Hepatocyte (in vitro differentiated cells): ENCODE measurements at regions not wholly inside any gene's neighbourhood (a gene's known extent, or its start where the extent isn't known, plus 50 kb on each side); places are given as distances from the start of the nearest gene placed in this dataset.

Experiments used
- DNase-seq: peaks from one replicate; pipeline ENCODE4 v3.0.0-alpha.2; 2016; ENCODE audit warnings: low spot score
- H2AFZ ChIP-seq: fragments of 200-600 bp; sonication (generic); 2 replicates; pipeline ENCODE4 v1.6.0; 2016; ENCODE audit warnings: antibody characterized with exemption, mild to moderate bottlenecking
- H3K27ac ChIP-seq: fragments of 200-600 bp; sonication (generic); 2 replicates; pipeline ENCODE4 v1.5.1; 2016; ENCODE audit warnings: mild to moderate bottlenecking
- H3K27me3 ChIP-seq: fragments of 200-600 bp; sonication (generic); 2 replicates; pipeline ENCODE4 v1.6.1; 2016
- H3K36me3 ChIP-seq: fragments of 200-600 bp; sonication (generic); replicated peaks from 2 replicates; pipeline ENCODE4 v1.5.1; 2016; ENCODE audit warnings: low read depth; ENCODE audit not compliant: insufficient read depth
- H3K4me1 ChIP-seq: fragments of 200-600 bp; sonication (generic); 2 replicates; pipeline ENCODE4 v1.5.1; 2016; ENCODE audit warnings: mild to moderate bottlenecking, moderate library complexity; ENCODE audit not compliant: insufficient read depth
- H3K4me2 ChIP-seq: fragments of 200-600 bp; sonication (generic); 2 replicates; pipeline ENCODE4 v1.6.0; 2016
- H3K4me3 ChIP-seq: fragments of 200-600 bp; sonication (generic); 2 replicates; pipeline ENCODE4 v1.5.1; 2016; ENCODE audit warnings: mild to moderate bottlenecking
- H3K79me2 ChIP-seq: fragments of 200-600 bp; sonication (generic); 2 replicates; pipeline ENCODE4 v1.6.0; 2017; ENCODE audit warnings: mild to moderate bottlenecking
- H3K9me2 ChIP-seq: fragments of 200-600 bp; sonication (generic); replicated peaks from 2 replicates; pipeline ENCODE4 v1.6.0; 2017; ENCODE audit warnings: mild to moderate bottlenecking; ENCODE audit not compliant: insufficient read depth
- H3K9me3 ChIP-seq: fragments of 200-600 bp; sonication (generic); 2 replicates; pipeline ENCODE4 v1.5.1; 2016; ENCODE audit warnings: low read depth, mild to moderate bottlenecking
- H4K20me1 ChIP-seq: fragments of 200-600 bp; sonication (generic); 2 replicates; pipeline ENCODE4 v1.6.0; 2016; ENCODE audit warnings: mild to moderate bottlenecking; ENCODE audit not compliant: insufficient read depth, poor library complexity, severe bottlenecking
- CTCF ChIP-seq: fragments of 200-600 bp; sonication (generic); IDR thresholded peaks from 2 replicates; pipeline ENCODE4 v1.5.1; 2016; ENCODE audit warnings: antibody characterized with exemption, mild to moderate bottlenecking; ENCODE audit not compliant: poor library complexity
- EZH2 ChIP-seq: fragments of 200-600 bp; sonication (generic); IDR thresholded peaks from 2 replicates; pipeline ENCODE4 v1.6.1; 2016; ENCODE audit warnings: antibody characterized with exemption, mild to moderate bottlenecking, borderline replicate concordance
- EZH2phosphoT487 ChIP-seq: fragments of 200-600 bp; sonication (generic); IDR thresholded peaks from one replicate; pipeline ENCODE4 v1.6.1; 2018; ENCODE audit warnings: antibody characterized with exemption, mild to moderate bottlenecking, low read depth, moderate library complexity; ENCODE audit not compliant: unreplicated experiment, severe bottlenecking
- WGBS: methylation state at CpG from one replicate; pipeline ENCODE4 v1.1.6; 2016; ENCODE audit warnings: low lambda C conversion rate; ENCODE audit errors: missing lambda C conversion rate; 5-methylcytosine and 5-hydroxymethylcytosine counted together

GRCh38 chr3:139764069-139764905 is 86.5 kb upstream of the NMNAT3 start:
- Histone ChIP-seq H3K9me2 (no peaks in the 10 kb centered on the region), H4K20me1 (no peaks in the 10 kb centered on the region), H3K4me1 (no peaks in the 10 kb centered on the region), H3K27me3 (no peaks in the 10 kb centered on the region), H3K9me3 (no peaks in the 10 kb centered on the region), H3K36me3 (no peaks in the 10 kb centered on the region), H3K27ac (no peak overlapping the region), H3K79me2 (no peaks in the 10 kb centered on the region), H3K4me2 (no peak overlapping the region), H3K4me3 (no peak overlapping the region), H2AFZ (no peak overlapping the region)
- 75% methylated on average over 7 of the region's 7 CpGs for WGBS
- no peak for TF ChIP-seq EZH2
- TF ChIP-seq CTCF: no peak
- TF ChIP-seq EZH2phosphoT487: no peak
- DNase-seq: no peak

DNA sequence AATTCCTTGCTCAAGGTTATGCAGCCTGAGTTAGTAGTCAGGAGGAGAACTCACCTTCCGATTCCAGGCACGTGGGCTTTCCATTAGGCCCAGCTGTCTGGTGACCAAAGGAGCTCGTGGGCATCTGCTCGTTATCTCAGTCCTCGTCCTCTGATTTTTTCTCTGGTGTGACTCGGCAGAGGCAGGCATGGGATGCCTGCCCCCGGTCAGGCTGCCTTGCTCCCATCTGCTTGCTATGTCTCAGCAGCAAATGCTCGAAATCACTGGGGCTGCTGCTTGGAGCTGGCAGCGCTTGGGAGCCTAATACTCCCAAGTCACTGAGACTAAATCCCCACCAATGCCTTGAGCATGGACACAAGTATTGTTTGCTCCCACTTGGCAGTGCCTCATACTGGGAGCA is 84.5 kb upstream of the NMNAT3 start:
- Histone ChIP-seq H3K27me3 (no peaks in the 10 kb centered on the region), H3K4me3 (no peak overlapping the region), H4K20me1 (no peaks in the 10 kb centered on the region), H3K79me2 (no peaks in the 10 kb centered on the region), H3K4me1 (no peaks in the 10 kb centered on the region), H3K27ac (no peak overlapping the region), H3K9me3 (no peaks in the 10 kb centered on the region), H3K36me3 (no peaks in the 10 kb centered on the region), H3K4me2 (no peak overlapping the region), H2AFZ (no peak overlapping the region), H3K9me2 (no peaks in the 10 kb centered on the region)
- TF ChIP-seq EZH2phosphoT487: no peak
- no peak for TF ChIP-seq EZH2
- no peak for TF ChIP-seq CTCF
- DNase-seq: no peak
- 67% methylated on average over 9 of the region's 9 CpGs for WGBS

DNA sequence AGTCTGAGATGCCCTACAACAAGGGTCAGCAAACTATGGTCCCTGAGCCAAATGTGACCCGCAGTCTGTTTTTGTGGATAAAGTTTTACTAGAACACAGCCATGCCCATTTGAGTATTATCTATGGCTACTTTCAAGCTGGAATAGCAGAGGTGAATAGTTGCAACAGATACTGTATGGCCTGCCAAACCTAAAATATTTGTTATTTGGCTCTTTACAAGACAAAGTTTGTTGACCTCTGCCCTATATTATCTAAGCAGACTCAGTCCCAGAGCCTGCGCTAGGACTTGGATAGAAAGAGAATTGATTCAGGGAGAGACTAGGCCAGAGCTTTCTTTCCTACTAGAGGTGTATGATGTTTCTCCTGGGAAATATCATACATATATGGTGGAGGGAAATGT is 81.7 kb upstream of the NMNAT3 start:
- Histone ChIP-seq H3K79me2 (no peaks in the 10 kb centered on the region), H3K9me2 (no peaks in the 10 kb centered on the region), H3K36me3 (no peaks in the 10 kb centered on the region), H4K20me1 (no peaks in the 10 kb centered on the region), H3K9me3 (no peaks in the 10 kb centered on the region), H2AFZ (no peak overlapping the region), H3K4me2 (no peak overlapping the region), H3K4me1 (no peaks in the 10 kb centered on the region), H3K4me3 (no peak overlapping the region), H3K27me3 (no peaks in the 10 kb centered on the region), H3K27ac (no peak overlapping the region)
- 82% methylated on average over 2 of the region's 2 CpGs for WGBS
- TF ChIP-seq EZH2phosphoT487: no peak
- TF ChIP-seq CTCF: no peak
- TF ChIP-seq EZH2: no peak
- no peak for DNase-seq
